Myocyte (in vitro differentiated cells): ENCODE measurements at regions not wholly inside any gene's neighbourhood (a gene's known extent, or its start where the extent isn't known, plus 50 kb on each side); places are given as distances from the start of the nearest gene placed in this dataset.

Source experiments
- DNase-seq: peaks from one replicate; pipeline ENCODE4 v3.0.0-alpha.2; 2012; ENCODE audit warnings: low read depth

DNA sequence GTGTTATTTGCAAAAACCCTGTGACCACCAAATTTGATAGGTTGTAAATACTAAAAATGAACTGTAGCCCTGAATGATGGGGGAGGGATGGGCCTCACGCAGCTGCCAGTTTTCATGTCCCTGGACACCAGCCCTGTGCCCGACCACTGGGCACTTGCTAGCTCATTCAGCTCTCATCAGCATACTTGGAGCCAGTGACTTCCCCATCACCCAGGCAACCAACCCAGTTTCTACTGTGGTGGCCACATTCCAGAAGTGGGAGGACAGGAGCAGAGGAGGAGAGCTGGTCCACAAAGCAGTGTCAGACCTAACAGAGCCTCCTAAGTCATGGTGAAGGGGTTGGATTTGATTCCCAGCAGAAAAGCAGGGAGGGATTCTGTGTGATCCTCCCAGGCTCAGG is 128.2 kb downstream of the CPEB2 start:
- peak; percentile 61 for DNase-seq

DNA sequence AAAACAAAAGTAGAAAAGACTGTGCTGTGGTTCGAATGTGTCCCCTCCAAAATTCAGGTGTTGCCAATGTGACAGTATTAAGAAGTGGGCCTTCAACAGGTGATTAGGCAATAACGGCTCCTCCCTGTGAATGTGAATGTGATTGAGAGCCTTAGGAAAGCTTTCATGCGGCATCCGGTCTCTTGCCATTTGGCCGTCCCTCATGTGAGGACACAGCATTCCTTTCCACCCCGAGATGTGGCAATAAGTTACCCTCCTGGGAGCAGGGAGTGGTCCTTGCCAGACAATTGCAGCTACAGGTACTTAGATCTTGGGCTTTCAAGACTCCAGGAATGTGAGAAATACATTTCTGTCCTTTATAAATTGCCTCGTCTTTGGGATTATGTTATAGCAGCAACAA is 129.3 kb downstream of the CPEB2 start:
- DNase-seq: no peak

DNA sequence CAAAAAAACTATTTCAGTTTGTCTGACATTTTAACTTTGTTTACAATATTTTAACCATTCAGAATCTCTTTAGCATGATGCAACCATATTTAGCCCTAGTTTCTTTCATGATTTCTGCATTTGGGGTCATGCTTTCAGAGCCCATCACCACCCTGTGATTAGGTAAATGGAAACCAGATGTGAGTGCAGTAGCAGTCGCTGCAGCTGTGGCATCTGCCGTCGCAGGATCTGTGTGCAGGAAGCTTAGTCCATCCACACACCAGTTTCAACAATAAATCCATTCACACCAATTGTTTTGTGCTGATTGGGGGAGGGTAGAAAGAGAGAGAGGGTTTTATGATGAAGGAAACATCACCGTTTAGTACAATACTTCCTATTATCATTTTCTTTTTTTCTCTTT is 130.5 kb downstream of the CPEB2 start:
- no peak for DNase-seq

DNA sequence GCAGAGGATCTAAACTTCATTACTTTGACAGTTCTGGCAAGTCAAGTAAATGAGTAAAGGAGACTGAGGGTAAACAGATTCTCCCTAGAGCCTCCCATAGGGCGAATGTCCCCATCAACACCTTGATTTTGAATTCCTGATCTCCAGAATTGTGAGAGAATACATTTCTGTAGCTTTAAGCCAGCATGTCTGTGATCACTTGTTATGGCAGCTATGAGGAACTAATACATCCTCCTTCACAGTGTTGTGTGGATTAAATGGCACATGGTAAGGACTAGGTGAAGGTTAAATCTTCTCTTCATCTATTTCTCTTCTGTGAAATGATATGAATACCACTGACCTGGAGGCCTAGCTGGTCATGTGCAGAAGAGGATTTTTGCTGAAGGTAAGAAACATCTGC is 137.3 kb downstream of the CPEB2 start:
- DNase-seq: no peak

DNA sequence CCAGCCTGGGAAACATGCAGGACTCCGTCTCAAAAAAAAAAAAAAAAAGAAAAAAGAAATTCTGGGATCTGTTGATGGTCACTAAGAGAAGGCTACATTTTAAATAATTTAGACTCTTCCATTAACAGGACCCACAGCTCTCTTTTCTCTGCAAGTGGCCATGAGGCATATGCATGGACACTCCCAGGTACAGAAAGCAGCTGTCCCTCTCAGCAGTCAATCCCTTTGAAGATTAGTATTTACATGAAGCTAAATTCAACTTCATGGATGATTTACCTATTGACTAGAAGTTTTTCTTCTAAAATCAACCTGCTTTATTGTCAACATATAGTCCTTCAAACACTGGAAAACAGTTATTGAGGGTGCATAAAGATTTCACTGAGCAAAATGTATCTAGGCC is 139.9 kb downstream of the CPEB2 start:
- no peak for DNase-seq

DNA sequence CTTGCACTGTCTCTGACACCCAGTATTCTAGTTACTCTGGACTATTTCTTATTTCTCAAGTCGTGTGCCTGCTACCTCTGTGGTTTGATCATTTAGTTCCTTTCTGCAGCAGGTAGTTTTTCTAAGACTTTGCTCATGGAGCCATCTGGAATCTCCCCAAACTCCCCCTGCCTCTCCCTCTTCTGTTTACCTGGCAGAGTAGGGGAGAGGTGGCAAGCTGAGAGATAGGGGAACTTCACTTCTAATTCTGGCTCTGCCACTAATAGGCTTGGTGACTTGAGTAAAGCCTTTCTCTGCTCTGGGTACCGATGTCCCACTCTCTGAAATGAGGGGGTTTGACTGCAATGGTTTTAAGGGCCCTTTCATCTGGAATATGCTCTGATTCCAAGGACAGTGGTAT is 141.3 kb downstream of the CPEB2 start:
- DNase-seq: no peak

DNA sequence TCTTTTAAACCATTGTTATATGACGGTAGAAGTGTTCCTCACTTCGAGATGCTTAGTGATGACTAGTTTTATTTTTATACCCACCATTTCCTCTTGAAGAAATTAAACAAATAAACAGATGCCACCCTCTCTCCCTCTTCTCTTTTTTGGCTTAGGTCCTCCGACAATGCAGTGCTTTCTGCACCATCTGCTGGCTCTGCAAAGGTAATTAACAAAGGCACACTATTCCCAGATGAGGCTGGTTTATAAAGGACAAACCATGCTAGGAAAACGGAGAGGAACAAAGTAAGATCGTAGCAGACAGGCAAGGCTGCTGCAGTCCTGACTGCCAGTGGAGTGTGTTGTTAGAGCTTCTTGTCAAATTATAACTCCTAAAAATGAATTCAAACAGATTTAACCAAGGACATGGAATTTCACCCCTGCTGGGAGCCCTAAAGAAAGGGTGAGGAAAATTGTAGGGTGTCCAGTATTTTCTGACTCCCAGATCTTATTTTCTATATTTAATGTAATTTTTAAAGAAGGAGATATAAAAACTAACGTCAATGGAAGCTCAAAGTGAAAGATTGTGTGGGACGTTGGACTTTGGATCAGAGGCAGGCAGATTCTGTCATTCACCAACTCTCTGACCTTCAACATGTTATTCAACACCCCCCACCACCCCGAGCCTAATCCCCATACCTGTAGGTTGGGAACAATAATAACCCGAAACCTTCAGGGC is 142.1 kb downstream of the CPEB2 start:
- peak; percentile 39 for DNase-seq

DNA sequence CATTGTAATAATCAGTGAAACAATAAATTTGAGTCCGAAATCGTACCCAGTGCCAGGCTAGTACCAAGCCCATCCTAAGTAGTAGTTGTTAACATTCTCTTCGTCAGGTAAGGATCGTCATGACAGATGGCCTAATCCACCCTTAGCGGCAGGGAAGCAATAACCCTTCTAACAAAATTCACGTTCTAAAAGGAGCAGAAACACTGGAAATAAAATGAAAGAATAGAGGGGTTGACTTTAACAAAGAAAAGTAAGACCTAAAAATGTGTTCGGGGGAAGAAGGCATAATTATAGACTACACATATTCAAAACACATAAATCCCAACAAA is 142.7 kb downstream of the CPEB2 start:
- no peak for DNase-seq

DNA sequence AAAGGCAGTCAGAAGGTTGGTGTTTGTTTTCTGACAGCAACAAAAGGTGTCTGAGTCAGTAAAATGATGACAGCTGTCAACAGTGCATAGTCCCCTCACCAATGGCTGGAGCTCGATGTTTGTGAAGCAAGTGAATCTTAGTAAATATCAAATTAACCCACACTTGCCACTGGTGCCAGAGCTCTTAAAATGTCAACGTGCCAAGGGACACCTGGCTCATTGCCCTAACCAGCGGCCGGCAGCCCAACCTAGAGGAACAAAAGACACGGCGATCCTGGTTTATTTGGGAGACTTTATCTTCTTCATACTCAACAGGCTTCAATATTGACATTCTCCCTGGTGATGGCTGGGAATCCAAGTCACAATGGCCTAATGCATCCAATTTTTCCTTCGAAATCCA is 143.4 kb downstream of the CPEB2 start:
- peak; percentile 24 for DNase-seq

DNA sequence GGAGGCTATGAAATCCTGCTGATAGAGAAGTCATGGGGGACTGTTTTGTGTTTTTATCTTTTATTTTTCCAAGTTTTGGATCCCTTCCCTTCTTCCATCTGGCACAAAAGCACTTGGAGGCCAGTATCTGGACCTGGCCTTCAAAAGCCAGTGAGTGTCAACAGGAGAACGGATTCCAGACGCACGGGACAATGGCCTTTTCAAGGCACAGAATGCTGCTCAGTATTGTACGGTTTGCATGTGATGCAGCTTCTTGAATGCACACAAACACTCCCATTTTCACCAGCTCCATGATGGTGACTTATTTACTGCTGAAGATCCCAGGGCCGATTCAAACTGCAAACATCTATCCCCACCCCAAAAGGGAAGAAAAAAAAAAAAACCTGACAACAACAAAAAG is 145.4 kb downstream of the CPEB2 start:
- no peak for DNase-seq

DNA sequence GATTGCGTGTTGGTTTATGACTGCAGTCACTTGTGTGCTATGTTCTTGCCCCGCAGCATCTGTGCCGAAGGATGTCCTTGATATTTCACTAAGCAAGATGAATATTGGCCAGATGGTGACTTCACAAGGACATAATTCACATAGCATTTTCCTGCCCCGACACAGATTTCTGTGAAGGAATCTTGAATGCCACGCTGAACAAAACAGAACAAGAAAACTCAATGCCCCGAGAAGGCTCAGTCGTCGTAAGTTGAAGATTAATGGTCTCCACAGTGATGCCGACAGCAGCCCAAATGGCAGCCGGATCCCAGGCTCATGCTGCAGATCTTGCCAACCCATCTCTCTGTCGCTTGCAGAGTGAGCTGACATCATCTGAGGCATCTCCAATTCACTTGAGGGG is 145.9 kb downstream of the CPEB2 start:
- DNase-seq: no peak

DNA sequence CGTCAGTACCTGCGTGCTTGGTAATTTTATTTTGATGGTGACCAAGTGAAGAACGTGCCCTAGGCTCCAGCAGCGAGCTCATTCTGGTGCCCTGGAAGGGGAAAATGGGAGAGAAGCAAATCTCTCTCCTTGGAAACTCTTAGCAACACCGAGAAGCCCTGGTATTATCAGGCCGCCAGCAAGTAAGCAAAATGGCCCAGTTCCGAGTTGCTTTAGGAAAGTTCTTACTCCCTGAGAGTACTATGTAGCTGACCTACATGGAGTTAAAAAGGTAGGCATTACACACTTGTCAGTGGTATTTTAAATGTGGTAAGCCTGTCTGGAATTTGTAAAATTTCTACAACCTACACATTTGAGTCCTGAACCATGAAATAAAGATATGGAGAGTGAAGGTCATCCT is 146.4 kb downstream of the CPEB2 start:
- DNase-seq: no peak

DNA sequence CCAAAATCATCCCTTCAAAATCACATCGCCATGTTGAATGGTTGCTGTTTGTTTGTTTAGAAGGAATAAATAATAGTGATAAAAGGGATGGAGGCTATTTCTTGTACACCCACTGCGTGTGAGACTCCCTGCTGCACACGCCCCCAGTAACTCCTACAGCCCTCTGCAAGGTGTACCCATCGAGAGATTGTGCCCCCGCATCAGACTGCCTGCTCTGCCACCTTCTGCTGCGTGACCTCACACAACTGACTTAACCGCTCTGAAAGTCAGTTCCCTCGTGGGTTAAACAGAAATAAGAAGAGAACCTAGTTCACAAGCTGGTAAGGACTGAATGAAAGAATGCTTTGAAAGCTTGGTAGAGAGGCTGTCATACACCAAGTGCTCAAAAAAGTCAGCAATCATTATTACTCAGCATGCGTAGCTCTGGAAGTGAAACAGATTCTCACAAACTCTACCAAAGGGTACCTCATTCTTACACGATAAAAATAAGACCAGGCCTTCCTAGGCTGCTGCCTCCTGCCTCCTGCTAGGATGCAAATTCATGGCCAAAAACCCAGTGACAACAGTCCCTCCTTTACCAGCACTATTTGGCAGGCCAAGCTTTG is 147.1 kb downstream of the CPEB2 start:
- DNase-seq: no peak

DNA sequence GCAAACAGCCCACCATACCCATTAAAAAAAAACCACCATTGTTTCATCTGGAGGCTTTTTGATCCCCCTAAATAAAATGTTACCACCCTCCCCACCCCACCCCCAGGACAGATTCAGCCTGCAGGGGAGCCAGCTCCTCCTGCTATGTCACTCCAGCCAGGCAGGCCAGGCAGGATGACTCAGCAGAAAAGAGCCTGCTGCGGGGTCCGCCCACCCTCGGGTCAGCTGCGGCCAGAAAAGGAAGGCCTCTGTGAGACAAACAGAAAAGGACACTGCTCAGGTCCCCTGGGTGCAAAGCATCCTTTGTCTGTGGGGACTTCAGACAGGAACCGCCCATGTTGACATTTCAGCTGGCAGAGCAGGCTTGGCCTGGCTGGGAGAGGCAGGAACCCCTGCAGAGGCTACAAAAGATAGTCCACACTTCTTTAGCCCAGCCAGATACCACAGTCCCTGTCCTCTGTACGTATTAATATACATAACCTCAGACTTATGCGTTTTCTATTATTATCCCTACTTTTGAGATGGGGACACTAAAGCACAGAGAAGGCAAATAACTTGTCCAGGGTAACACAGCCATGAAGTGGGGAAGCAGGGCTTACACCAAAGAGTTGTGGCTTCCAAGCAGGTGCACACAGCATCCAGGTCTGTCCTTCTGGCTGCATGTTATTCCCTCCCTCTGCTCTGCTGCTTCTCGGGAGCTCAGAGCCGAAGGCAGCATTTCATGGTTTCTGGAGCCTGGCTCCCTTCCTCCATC is 147.7 kb downstream of the CPEB2 start:
- DNase-seq: peak; percentile 91

DNA sequence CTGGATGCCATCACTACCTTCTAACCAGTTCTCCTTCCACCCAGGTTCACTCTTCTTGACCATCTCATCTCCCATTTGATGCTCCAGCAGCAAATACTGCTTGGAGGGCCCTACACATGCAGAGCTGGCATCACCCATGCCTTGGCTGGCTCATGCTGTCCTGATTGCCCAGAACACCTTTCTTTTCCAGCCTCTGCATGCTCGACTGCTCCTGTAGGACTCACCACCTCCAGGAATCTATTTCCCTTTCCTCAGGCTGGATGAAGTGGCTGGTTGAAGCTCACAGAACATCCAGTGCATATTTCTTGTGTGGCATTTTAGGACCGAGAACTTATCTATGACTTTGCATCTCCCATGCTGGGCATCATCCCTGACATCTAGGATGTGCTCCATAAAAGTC is 148.3 kb downstream of the CPEB2 start:
- no peak for DNase-seq

DNA sequence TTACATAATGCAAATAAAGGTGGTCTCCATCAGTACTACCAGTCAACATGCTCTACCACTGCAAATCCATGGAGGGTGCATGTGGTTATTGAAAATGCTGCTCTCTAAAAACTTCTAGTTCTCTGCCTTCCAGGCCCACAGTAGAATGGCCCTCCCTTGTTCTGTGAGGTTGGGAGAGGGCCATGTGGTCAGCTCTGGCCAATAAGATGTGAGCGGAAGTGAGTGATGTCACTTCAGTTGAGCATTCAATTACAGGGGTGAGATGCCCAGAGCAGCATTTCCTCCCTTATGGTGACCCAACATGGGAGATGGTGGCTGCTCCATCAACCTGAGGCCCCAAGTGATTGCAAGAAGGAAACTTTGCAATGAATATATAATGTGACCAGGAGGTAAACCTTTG is 148.8 kb downstream of the CPEB2 start:
- DNase-seq: no peak

DNA sequence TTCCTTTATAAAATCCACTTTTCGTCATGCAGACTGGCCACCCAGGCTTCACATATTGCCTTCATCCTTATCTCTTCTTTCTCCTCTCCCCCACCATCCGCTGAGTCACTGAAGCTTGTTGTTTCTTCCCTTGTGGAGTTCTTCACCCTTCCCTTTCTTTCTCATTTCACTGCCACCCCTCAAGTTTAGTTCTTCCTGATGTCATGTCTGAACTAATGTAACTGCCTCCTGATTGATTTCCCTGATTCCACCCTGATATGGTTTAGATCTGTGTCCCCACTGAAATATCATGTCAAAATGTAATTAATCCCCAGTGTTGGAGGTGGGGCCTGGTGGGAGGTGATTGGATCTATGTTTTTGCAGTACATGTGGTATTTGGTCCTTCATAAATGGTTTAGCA is 151.4 kb downstream of the CPEB2 start:
- no peak for DNase-seq

DNA sequence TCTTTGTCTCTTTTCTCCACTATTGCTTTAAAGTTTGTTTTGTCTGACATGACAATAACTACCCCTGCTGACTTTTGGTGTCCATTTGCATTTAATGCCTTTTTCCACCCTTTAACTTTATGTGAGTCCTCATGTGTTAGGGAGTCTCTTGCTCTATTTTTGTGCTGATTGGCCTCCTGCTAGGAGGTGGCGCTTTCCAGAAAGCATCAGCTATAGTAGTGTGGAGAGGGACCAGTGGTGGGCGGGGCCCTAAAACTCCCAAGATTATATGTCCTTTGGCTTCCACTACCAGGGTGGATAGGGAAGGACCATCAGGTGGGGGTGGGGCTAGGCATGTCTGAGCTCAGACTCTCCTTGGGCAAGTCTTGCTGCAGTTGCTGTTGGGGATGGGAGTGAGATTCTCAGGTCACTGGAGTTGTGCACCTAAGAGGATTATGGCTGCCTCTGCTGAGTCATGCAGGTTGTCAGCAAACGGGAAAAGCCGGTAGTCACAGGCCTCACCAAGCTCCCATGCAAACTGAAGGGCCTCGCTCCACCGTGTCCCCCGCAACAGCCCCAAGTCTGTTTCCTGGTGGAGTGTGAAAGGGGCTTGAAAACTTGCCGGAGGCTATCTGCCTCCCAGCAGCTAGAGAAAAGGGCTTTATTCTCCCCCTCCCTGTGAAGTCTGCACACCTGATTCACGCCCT is 156.3 kb downstream of the CPEB2 start:
- no peak for DNase-seq

DNA sequence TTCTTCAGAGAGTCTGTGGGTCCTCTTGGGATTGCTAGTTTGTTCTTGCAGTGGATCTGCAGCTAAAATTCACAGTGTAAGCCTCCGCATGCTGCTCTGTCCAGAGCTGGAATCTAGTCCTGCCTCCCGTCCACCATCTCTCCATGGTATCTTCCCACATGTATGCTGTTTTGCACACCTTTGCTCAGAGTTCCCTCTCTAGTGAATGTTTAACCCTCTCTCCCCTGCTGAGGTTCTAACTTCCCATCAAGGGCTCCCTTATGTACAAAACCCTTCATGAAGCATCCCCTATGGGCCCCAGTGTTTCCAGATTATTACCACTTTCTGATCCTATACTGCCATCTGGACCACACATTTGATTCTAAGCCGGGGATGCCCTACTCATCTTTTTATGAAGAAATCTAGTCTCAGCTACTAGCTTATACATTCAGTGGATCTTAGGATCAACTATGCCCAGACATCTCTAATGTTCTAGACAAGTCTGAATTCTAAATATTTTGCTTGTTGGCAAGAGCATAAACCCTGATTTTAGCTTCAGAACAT is 157.3 kb downstream of the CPEB2 start:
- DNase-seq: no peak

DNA sequence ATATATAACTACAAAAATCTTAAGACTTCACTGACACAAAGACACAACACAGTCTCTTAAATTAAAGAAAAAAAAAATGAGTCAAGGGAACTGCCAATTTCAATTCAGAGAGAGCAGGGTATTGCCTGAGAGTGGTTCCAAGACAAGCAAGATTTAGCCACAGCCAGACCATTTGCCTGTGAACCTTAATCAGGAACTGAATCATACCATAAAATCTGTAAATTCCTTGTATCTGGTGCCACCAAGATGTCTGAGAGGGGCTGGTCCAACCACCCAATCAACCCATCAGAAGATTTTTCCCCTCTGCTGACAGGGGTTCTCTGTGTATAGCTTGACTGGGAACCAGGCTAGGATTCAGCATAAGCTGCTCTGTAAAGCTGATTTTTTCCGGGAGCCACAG is 159.2 kb downstream of the CPEB2 start:
- no peak for DNase-seq

DNA sequence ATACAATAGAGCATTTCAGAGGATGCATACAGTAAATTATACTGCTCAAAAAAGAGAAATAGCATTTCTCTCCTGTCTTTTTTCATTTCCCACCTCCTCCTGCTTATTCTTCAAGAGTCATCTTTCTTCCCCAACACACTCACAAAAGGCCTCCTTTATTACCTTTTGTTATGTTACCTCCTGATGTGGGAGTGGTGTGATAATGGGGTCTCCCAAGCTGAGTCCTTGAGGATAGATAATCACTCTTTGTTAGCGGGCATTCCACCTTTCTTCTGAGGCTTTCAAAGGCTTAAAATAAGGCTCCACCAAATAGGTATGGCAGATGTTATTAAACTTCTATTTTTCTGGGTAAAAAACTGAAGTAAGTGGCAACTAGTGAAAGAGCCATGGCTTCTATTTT is 159.8 kb downstream of the CPEB2 start:
- no peak for DNase-seq
